ENCODE measurements at regions not wholly inside any gene's neighbourhood (a gene's known extent, or its start where the extent isn't known, plus 50 kb on each side); places are given as distances from the start of the nearest gene placed in this dataset.
A peak's percentile ranks its signal among the peaks of the same experiment; 100 is the strongest.

GRCh38 chr5:171625646-171626045, 160.0 kb upstream of the SMIM23 start:
- H3K27me3 ChIP-seq (ENCODE audit: control insufficient read depth in 3 of 3, insufficient read depth in 3 of 3, low read length in 3 of 3), result peaks cover 0 to 2% (median 0%) of the 10 kb centered on the region in 3 donors
- WGBS, 3 donors, result 76 to 87% (median 85%) methylated on average over 10 of the region's 10 CpGs
- no peak for FAIRE-seq

DNA sequence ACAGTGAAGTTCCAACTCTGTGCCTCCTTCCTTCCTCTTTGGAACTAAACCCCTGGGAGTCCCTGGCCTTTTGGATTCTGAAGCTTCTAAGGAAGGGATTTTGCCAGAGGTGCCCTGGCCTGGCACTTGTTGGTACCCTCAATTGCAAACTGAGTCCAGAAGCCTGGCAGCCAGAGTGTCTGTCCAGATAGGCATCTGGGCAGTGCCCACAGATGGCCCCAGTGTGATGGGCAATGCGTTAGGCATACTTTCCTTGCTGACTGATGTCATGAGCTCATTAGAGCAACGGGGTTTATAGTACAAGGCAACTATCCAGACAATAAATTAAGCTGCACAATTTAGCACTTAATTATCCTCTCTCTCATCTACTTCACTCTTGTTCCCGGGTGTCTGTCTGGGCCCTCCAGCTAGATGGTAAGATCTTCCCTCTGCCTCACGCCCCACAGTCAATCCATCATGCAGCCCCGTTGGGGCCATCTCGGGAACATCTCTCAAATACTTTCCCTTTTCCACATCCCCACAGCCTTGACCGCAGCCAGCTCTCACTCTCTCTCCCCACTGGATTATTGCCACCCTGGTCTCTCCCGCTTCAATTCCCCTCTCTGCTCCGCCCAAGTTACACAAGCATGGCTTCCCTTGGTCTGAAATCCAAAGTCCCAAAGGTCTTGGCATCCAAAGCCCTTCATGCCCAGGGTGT, 157.5 kb upstream of the SMIM23 start:
- H3K9me3 ChIP-seq (ENCODE audit: control insufficient read depth in 2 of 2, insufficient read depth in 1 of 2, low read depth in 1 of 2, low read length in 1 of 2), result no peaks in the 10 kb centered on the region
- DNase-seq (no peak), FAIRE-seq (no peak)
- H3K27me3 ChIP-seq (ENCODE audit: control insufficient read depth in 3 of 3, insufficient read depth in 3 of 3, low read length in 3 of 3), result peaks cover 0 to 2% (median 0%) of the 10 kb centered on the region in 3 donors
- WGBS, 3 donors, result 34 to 53% (median 50%) methylated on average over 9 of the region's 9 CpGs
- H3K27ac ChIP-seq (ENCODE audit: low read depth in 1 of 3, low read length in 2 of 3), result no peak overlapping the region
- H3K4me1 ChIP-seq (ENCODE audit: control insufficient read depth in 3 of 3, insufficient read depth in 2 of 3, low read depth in 1 of 3, low read length in 2 of 3), result peaks cover 0 to 10% (median 0%) of the 10 kb centered on the region in 3 donors
- no peak overlapping the region for H3K4me3 ChIP-seq (ENCODE audit: low read depth in 1 of 3, low read length in 3 of 3)
- no peaks in the 10 kb centered on the region for H3K36me3 ChIP-seq (ENCODE audit: control insufficient read depth in 3 of 3, insufficient read depth in 2 of 3, low read depth in 1 of 3, low read length in 3 of 3)

More at GRCh38 chr5:171625646-171626045, 160.0 kb upstream of the SMIM23 start:
- DNase-seq, result no peak
- no peak overlapping the region for H3K27ac ChIP-seq (ENCODE audit: low read depth in 1 of 3, low read length in 2 of 3)
- peaks cover 0 to 10% (median 0%) of the 10 kb centered on the region in 3 donors for H3K4me1 ChIP-seq (ENCODE audit: control insufficient read depth in 3 of 3, insufficient read depth in 2 of 3, low read depth in 1 of 3, low read length in 2 of 3)
- H3K9me3 ChIP-seq (ENCODE audit: control insufficient read depth in 2 of 2, insufficient read depth in 1 of 2, low read depth in 1 of 2, low read length in 1 of 2), result no peaks in the 10 kb centered on the region
- H3K36me3 ChIP-seq (ENCODE audit: control insufficient read depth in 3 of 3, insufficient read depth in 2 of 3, low read depth in 1 of 3, low read length in 3 of 3), result no peaks in the 10 kb centered on the region
- H3K4me3 ChIP-seq (ENCODE audit: low read depth in 1 of 3, low read length in 3 of 3), result no peak overlapping the region

DNA sequence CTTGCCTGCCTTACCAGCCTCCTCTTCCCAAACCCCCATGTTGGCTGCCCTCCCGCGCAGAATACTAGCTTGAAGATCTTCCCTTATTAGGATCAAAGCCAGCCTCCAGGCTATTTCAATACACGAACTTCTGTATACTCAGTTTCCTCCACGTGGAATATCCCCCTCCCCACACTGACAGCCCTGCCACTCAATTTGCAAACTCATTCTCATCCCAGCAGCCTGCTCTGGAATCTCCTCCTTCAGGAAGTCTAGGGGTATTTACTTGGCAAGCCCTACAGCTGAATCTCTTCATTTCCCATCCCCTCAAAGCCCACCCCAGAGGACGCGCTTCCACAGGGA, 157.0 kb upstream of the SMIM23 start:
- no peak overlapping the region for H3K4me3 ChIP-seq (ENCODE audit: low read depth in 1 of 3, low read length in 3 of 3)
- no peaks in the 10 kb centered on the region for H3K9me3 ChIP-seq (ENCODE audit: control insufficient read depth in 2 of 2, insufficient read depth in 1 of 2, low read depth in 1 of 2, low read length in 1 of 2)
- DNase-seq (no peak), FAIRE-seq (no peak)
- H3K27me3 ChIP-seq (ENCODE audit: control insufficient read depth in 3 of 3, insufficient read depth in 3 of 3, low read length in 3 of 3), result peaks cover 0 to 2% (median 0%) of the 10 kb centered on the region in 3 donors
- H3K27ac ChIP-seq (ENCODE audit: low read depth in 1 of 3, low read length in 2 of 3), result no peak overlapping the region
- H3K36me3 ChIP-seq (ENCODE audit: control insufficient read depth in 3 of 3, insufficient read depth in 2 of 3, low read depth in 1 of 3, low read length in 3 of 3), result no peaks in the 10 kb centered on the region
- peaks cover 0 to 7% (median 0%) of the 10 kb centered on the region in 3 donors for H3K4me1 ChIP-seq (ENCODE audit: control insufficient read depth in 3 of 3, insufficient read depth in 2 of 3, low read depth in 1 of 3, low read length in 2 of 3)
- 59 to 68% (median 66%) methylated on average over 6 of the region's 6 CpGs for WGBS, 3 donors

GRCh38 chr5:171629221-171629620, 156.4 kb upstream of the SMIM23 start:
- DNase-seq (no peak), FAIRE-seq (no peak)
- Histone ChIP-seq H3K27ac (ENCODE audit: low read depth in 1 of 3, low read length in 2 of 3) (no peak overlapping the region), H3K4me3 (ENCODE audit: low read depth in 1 of 3, low read length in 3 of 3) (no peak overlapping the region), H3K4me1 (ENCODE audit: control insufficient read depth in 3 of 3, insufficient read depth in 2 of 3, low read depth in 1 of 3, low read length in 2 of 3) (peaks cover 0 to 3% (median 0%) of the 10 kb centered on the region in 3 donors), H3K27me3 (ENCODE audit: control insufficient read depth in 3 of 3, insufficient read depth in 3 of 3, low read length in 3 of 3) (peaks cover 0 to 2% (median 0%) of the 10 kb centered on the region in 3 donors), H3K36me3 (ENCODE audit: control insufficient read depth in 3 of 3, insufficient read depth in 2 of 3, low read depth in 1 of 3, low read length in 3 of 3) (no peaks in the 10 kb centered on the region), H3K9me3 (ENCODE audit: control insufficient read depth in 2 of 2, insufficient read depth in 1 of 2, low read depth in 1 of 2, low read length in 1 of 2) (no peaks in the 10 kb centered on the region)
- 28 to 48% (median 45%) methylated on average over 6 to 7 of the region's 7 CpGs for WGBS, 3 donors

GRCh38 chr5:171629628-171630349, 155.8 kb upstream of the SMIM23 start:
- H3K36me3 ChIP-seq (ENCODE audit: control insufficient read depth in 3 of 3, insufficient read depth in 2 of 3, low read depth in 1 of 3, low read length in 3 of 3), result no peaks in the 10 kb centered on the region
- H3K27me3 ChIP-seq (ENCODE audit: control insufficient read depth in 3 of 3, insufficient read depth in 3 of 3, low read length in 3 of 3), result peaks cover 0 to 2% (median 0%) of the 10 kb centered on the region in 3 donors
- H3K27ac ChIP-seq (ENCODE audit: low read depth in 1 of 3, low read length in 2 of 3), result no peak overlapping the region
- no peak overlapping the region for H3K4me3 ChIP-seq (ENCODE audit: low read depth in 1 of 3, low read length in 3 of 3)
- no peaks in the 10 kb centered on the region for H3K9me3 ChIP-seq (ENCODE audit: control insufficient read depth in 2 of 2, insufficient read depth in 1 of 2, low read depth in 1 of 2, low read length in 1 of 2)
- FAIRE-seq, result no peak
- H3K4me1 ChIP-seq (ENCODE audit: control insufficient read depth in 3 of 3, insufficient read depth in 2 of 3, low read depth in 1 of 3, low read length in 2 of 3), result peaks cover 0 to 3% (median 0%) of the 10 kb centered on the region in 3 donors
- whole genome bisulfite sequencing, 3 donors, result 5 to 8% (median 8%) methylated on average over 28 of the region's 28 CpGs
- DNase-seq, result peak; percentile 37 to 71

GRCh38 chr5:171630350-171631065, 155.1 kb upstream of the SMIM23 start:
- Histone ChIP-seq H3K4me3 (ENCODE audit: low read depth in 1 of 3, low read length in 3 of 3) (no peak overlapping the region), H3K9me3 (ENCODE audit: control insufficient read depth in 2 of 2, insufficient read depth in 1 of 2, low read depth in 1 of 2, low read length in 1 of 2) (no peaks in the 10 kb centered on the region), H3K36me3 (ENCODE audit: control insufficient read depth in 3 of 3, insufficient read depth in 2 of 3, low read depth in 1 of 3, low read length in 3 of 3) (no peaks in the 10 kb centered on the region), H3K27ac (ENCODE audit: low read depth in 1 of 3, low read length in 2 of 3) (no peak overlapping the region), H3K27me3 (ENCODE audit: control insufficient read depth in 3 of 3, insufficient read depth in 3 of 3, low read length in 3 of 3) (peaks cover 0 to 2% (median 0%) of the 10 kb centered on the region in 3 donors), H3K4me1 (ENCODE audit: control insufficient read depth in 3 of 3, insufficient read depth in 2 of 3, low read depth in 1 of 3, low read length in 2 of 3) (peaks cover 0 to 3% (median 0%) of the 10 kb centered on the region in 3 donors)
- WGBS, 3 donors, result 20 to 34% (median 30%) methylated on average over 11 of the region's 11 CpGs
- FAIRE-seq (no peak), DNase-seq (no peak)

- H3K4me1 ChIP-seq (ENCODE audit: control insufficient read depth in 3 of 3, insufficient read depth in 2 of 3, low read depth in 1 of 3, low read length in 2 of 3), result peaks cover 0 to 3% (median 0%) of the 10 kb centered on the region in 3 donors
- no peak for FAIRE-seq
- 66 to 78% (median 77%) methylated on average over 3 of the region's 3 CpGs for WGBS, 3 donors
These were observed 153.0 kb upstream of the SMIM23 start for GRCh38 chr5:171632616-171633015.

DNA sequence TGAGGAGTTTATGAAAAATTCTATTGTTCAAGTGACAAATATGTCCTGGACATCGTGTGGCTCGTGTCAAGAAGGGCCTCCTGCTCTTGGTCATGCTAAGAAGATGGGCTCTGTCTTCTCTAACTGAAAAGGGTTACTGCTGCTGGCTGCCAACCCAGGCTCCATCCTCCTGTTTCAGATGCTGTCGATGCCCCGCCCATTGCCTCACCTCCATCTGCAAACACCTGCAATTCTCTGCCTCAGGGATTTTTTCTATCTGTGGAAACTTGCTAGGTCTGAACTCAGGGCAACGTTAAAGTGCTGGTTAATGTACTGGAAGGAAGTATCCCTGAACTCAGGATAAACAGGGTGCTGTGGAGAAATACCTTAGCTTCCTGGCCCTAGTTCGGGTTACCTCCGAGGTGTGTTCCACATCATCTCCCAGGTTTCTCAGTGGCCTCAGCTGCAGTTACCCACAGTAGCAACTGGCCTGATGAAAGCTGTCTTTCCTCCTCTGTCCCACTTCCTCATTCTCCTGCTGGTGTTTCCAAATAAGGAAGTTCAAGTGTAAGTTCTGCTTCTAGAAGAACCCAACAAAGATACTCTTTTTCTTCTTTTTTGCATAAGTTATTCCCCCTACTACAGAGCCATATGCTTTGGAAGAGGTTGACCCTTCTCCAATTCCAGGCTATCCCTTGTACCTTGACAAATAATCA, 151.7 kb upstream of the SMIM23 start:
- H3K4me1 ChIP-seq (ENCODE audit: control insufficient read depth in 3 of 3, insufficient read depth in 2 of 3, low read depth in 1 of 3, low read length in 2 of 3), result peaks cover 0 to 3% (median 0%) of the 10 kb centered on the region in 3 donors
- no peaks in the 10 kb centered on the region for H3K36me3 ChIP-seq (ENCODE audit: control insufficient read depth in 3 of 3, insufficient read depth in 2 of 3, low read depth in 1 of 3, low read length in 3 of 3)
- no peak overlapping the region for H3K4me3 ChIP-seq (ENCODE audit: low read depth in 1 of 3, low read length in 3 of 3)
- FAIRE-seq, result no peak
- no peaks in the 10 kb centered on the region for H3K9me3 ChIP-seq (ENCODE audit: control insufficient read depth in 2 of 2, insufficient read depth in 1 of 2, low read depth in 1 of 2, low read length in 1 of 2)
- DNase-seq, result no peak
- peaks cover 0 to 4% (median 0%) of the 10 kb centered on the region in 3 donors for H3K27me3 ChIP-seq (ENCODE audit: control insufficient read depth in 3 of 3, insufficient read depth in 3 of 3, low read length in 3 of 3)
- no peak overlapping the region for H3K27ac ChIP-seq (ENCODE audit: low read depth in 1 of 3, low read length in 2 of 3)
- WGBS, 3 donors, result 59 to 63% (median 59%) methylated on average over 7 of the region's 7 CpGs

More at GRCh38 chr5:171632616-171633015, 153.0 kb upstream of the SMIM23 start:
- no peak overlapping the region for H3K4me3 ChIP-seq (ENCODE audit: low read depth in 1 of 3, low read length in 3 of 3)
- no peak for DNase-seq
- no peaks in the 10 kb centered on the region for H3K9me3 ChIP-seq (ENCODE audit: control insufficient read depth in 2 of 2, insufficient read depth in 1 of 2, low read depth in 1 of 2, low read length in 1 of 2)
- no peaks in the 10 kb centered on the region for H3K36me3 ChIP-seq (ENCODE audit: control insufficient read depth in 3 of 3, insufficient read depth in 2 of 3, low read depth in 1 of 3, low read length in 3 of 3)
- no peak overlapping the region for H3K27ac ChIP-seq (ENCODE audit: low read depth in 1 of 3, low read length in 2 of 3)
- peaks cover 0 to 4% (median 0%) of the 10 kb centered on the region in 3 donors for H3K27me3 ChIP-seq (ENCODE audit: control insufficient read depth in 3 of 3, insufficient read depth in 3 of 3, low read length in 3 of 3)

All from small intestine (tissue), 7 donors.